HCT116 (cell line): ENCODE measurements at regions not wholly inside any gene's neighbourhood (a gene's known extent, or its start where the extent isn't known, plus 50 kb on each side); places are given as distances from the start of the nearest gene placed in this dataset.

Experiments
- ATAC-seq: fragments of 200-7000 bp; cut with Tn5 transposase; 2 replicates; pipeline ENCODE4 v1.9.1; 2020; ENCODE audit warnings: mild to moderate bottlenecking, moderate library complexity
- BruUV-seq: library from RNA; stranded (reverse); fragments of 400-500 nt; replicated peaks from 2 replicates; lab custom pipeline; 2021; lab: Mats Ljungman, UMichigan
- CTCF ChIA-PET: fragments of 300-600 bp; sonication (Branson Sonifier 250); formaldehyde crosslinking; loops from one replicate; lab custom pipeline; 2021; ENCODE audit warnings: antibody characterized with exemption; lab: Charles Lee
- POLR2A ChIA-PET: fragments of 300-600, 350-600 bp; sonication (Branson Sonifier 250); formaldehyde crosslinking; loops from one replicate; lab custom pipeline; 2021; ENCODE audit warnings: antibody characterized with exemption; lab: Charles Lee
- RAD21 ChIA-PET, 2 experiments: fragments of 300-600 bp; sonication (Branson Sonifier 250); formaldehyde crosslinking; loops; one replicate each; lab custom pipeline; 2023; ENCODE audit warnings: low total read pairs in 2 of 2; ENCODE audit not compliant: uncharacterized antibody in 2 of 2, unreplicated experiment in 2 of 2, low non-redundant PET in 1 of 2; lab: Charles Lee
- DNase-seq: peaks from one replicate; pipeline ENCODE4 v3.0.0-alpha.2; 2010; ENCODE audit warnings: low read depth, low spot score
- H2AFZ ChIP-seq: fragments of 200-600 bp; shearing (Covaris generic), sonication (generic); 2 replicates; pipeline ENCODE4 v1.6.1; 2017; ENCODE audit warnings: low read depth, mixed run types, mixed read lengths, antibody characterized with exemption, low read length; ENCODE audit not compliant: poor library complexity, severe bottlenecking
- H3K27ac ChIP-seq: 2 replicates; pipeline ENCODE4 v1.5.1; 2012; ENCODE audit warnings: low read depth, low read length
- H3K27me3 ChIP-seq: fragments of 200-600 bp; sonication (generic); 2 replicates; pipeline ENCODE4 v1.6.1; 2016; ENCODE audit warnings: mixed run types, low read length, mixed read lengths; ENCODE audit not compliant: insufficient read depth
- H3K36me3 ChIP-seq, 2 experiments: fragments of 200-500 bp in 1 of 2; fragments of 200-600 bp in 1 of 2; sonication (Bioruptor generic) in 1 of 2; sonication (generic) in 1 of 2; 2 replicates each; pipeline versions ENCODE4 v1.5.1 to v1.6.1; 2014 to 2016; ENCODE audit warnings: low read length in 2 of 2, inconsistent platforms in 1 of 2, mixed read lengths in 1 of 2, mixed run types in 1 of 2; ENCODE audit not compliant: insufficient read depth in 2 of 2, control insufficient read depth in 1 of 2
- H3K4me1 ChIP-seq, 2 experiments: fragments of 200-600 bp in 1 of 2; sonication (generic) in 1 of 2; 2 replicates each; pipeline versions ENCODE4 v1.5.1 to v1.6.1; 2012 to 2017; ENCODE audit warnings: low read length in 2 of 2, inconsistent platforms in 1 of 2, mild to moderate bottlenecking in 1 of 2, mixed read lengths in 1 of 2, mixed run types in 1 of 2, moderate library complexity in 1 of 2; ENCODE audit not compliant: insufficient read depth in 2 of 2, control insufficient read depth in 1 of 2
- H3K4me2 ChIP-seq: fragments of 200-600 bp; sonication (generic); 2 replicates; pipeline ENCODE4 v1.6.1; 2017; ENCODE audit warnings: mixed run types, low read length, mixed read lengths
- H3K4me3 ChIP-seq, 2 experiments: fragments of 200-600 bp in 1 of 2; sonication (generic) in 1 of 2; replicated peaks in 1 of 2; 2 replicates each; pipeline ENCODE4 v1.5.1; 2011 to 2016; ENCODE audit warnings: low read length in 2 of 2, control low read depth in 1 of 2, low read depth in 1 of 2, mild to moderate bottlenecking in 1 of 2, mixed read lengths in 1 of 2, mixed run types in 1 of 2
- H3K79me2 ChIP-seq: fragments of 200-600 bp; sonication (generic); 2 replicates; pipeline ENCODE4 v1.6.1; 2017; ENCODE audit warnings: mild to moderate bottlenecking, mixed run types, low read length, moderate library complexity, mixed read lengths; ENCODE audit not compliant: insufficient read depth
- H3K9ac ChIP-seq: fragments of 200-600 bp; sonication (generic); 2 replicates; pipeline ENCODE4 v1.6.1; 2016; ENCODE audit warnings: low read length, mixed read lengths
- H3K9me2 ChIP-seq: fragments of 200-600 bp; sonication (generic), shearing (Covaris generic); 2 replicates; pipeline ENCODE4 v1.6.1; 2017; ENCODE audit warnings: mixed run types, mild to moderate bottlenecking, moderate library complexity; ENCODE audit not compliant: insufficient read depth
- H3K9me3 ChIP-seq, 2 experiments: fragments of 200-500 bp in 1 of 2; fragments of 200-600 bp in 1 of 2; sonication (Bioruptor generic) in 1 of 2; sonication (generic) in 1 of 2; 2 replicates each; pipeline ENCODE4 v1.6.1; 2014 to 2017; ENCODE audit warnings: low read length in 2 of 2, mixed read lengths in 2 of 2, inconsistent platforms in 1 of 2, low read depth in 1 of 2, mild to moderate bottlenecking in 1 of 2, mixed run types in 1 of 2, moderate library complexity in 1 of 2; ENCODE audit not compliant: control insufficient read depth in 1 of 2, insufficient read depth in 1 of 2
- H4K20me1 ChIP-seq: fragments of 200-600 bp; sonication (generic), shearing (Covaris generic); 2 replicates; pipeline ENCODE4 v1.6.1; 2017; ENCODE audit warnings: mixed run types, mild to moderate bottlenecking, moderate library complexity; ENCODE audit not compliant: insufficient read depth
- ELF1 ChIP-seq: IDR thresholded peaks from 2 replicates; pipeline ENCODE4 v1.6.1; 2012; ENCODE audit warnings: low read depth, borderline replicate concordance
- EZH2 ChIP-seq: fragments of 200-600 bp; sonication (generic); IDR thresholded peaks from 2 replicates; pipeline ENCODE4 v1.6.1; 2017; ENCODE audit warnings: antibody characterized with exemption, mixed run types
- EZH2phosphoT487 ChIP-seq: fragments of 200-600 bp; IDR thresholded peaks from 2 replicates; pipeline ENCODE4 v1.6.1; 2018; ENCODE audit warnings: antibody characterized with exemption, borderline replicate concordance
- JUND ChIP-seq: IDR thresholded peaks from 2 replicates; pipeline ENCODE4 v1.6.1; 2012
- RAD21 ChIP-seq: IDR thresholded peaks from 2 replicates; pipeline ENCODE4 v1.6.1; 2012; ENCODE audit warnings: low read depth, mild to moderate bottlenecking
- SP1 ChIP-seq: IDR thresholded peaks from 2 replicates; pipeline ENCODE4 v1.6.1; 2012; ENCODE audit warnings: low read depth
- intact Hi-C: fragments of 100-400 bp; cut with micrococcal nuclease; formaldehyde crosslinking; loops from 2 replicates; pipeline ENCODE4 v1.10.0; 2022
- TF ChIP-seq, protein P1 (sequence below): IDR thresholded peaks from 2 replicates; pipeline ENCODE4 v1.6.1; 2011; ENCODE audit warnings: mild to moderate bottlenecking, low read length, moderate library complexity; ENCODE audit not compliant: insufficient replicate concordance; ENCODE audit errors: extremely low read depth
- TF ChIP-seq, protein P2 (sequence below), 3 experiments: fragments of 200-600 bp in 1 of 3; sonication (generic) in 1 of 3; IDR thresholded peaks in 2 of 3; conservative IDR thresholded peaks in 1 of 3; 2 replicates each; pipeline ENCODE4 v1.5.1; 2012 to 2017; ENCODE audit warnings: low read depth in 2 of 3, low read length in 2 of 3, antibody characterized with exemption in 1 of 3, borderline replicate concordance in 1 of 3, control low read depth in 1 of 3, mild to moderate bottlenecking in 1 of 3, mixed read lengths in 1 of 3, mixed run types in 1 of 3, moderate library complexity in 1 of 3; ENCODE audit not compliant: insufficient read depth in 1 of 3
- TF ChIP-seq, protein P3 (sequence below): IDR thresholded peaks from 2 replicates; pipeline ENCODE4 v1.6.1; 2012; ENCODE audit warnings: low read depth

DNA sequence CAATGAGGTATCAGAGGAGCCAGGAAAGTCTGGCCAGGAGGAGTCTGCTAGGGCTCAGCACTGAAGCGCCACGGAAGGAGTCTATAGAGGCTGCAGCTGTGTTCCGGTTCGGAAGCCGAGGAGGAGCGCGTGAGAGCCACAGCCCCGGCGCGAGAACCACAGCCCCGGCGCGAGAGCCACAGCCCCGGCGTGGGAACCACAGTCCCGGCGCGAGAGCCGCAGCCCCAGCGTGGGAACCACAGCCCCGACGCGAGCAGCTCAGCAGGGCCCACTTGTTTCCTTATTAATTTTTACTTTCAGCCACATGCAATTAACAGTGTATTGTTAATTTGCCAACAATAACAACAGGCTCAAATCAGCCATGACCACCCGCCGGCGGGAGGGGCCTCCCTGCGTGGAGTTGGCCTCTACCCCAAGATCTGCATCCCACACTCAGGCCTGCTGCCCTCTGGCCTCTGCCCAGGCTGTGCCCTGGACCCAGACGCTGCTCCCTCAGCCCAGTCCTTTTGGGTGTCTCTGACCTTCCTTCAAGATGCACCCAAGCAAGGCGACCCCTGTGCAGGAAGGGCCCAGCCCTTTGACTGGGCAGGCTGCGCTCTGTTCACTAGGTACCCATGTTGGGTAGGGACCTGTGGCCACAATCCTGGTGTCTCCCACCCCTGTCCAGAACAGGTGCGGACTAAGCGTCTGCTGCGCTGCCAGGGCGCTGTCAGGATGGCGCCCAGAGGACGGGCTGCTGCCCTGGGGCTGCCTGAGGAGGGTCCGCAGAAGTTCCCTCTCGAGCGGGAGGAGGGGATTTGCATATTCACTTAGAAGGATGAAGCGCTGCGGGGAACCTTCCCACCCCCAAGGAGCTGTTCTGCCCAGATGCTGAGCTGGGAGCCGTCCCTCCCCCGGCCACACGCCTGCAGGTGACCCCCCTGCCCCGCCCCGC, 113.8 kb downstream of the ADRA2C start (continued):
- TF ChIP-seq EZH2phosphoT487 (no peak), SP1 (no peak), ELF1 (no peak), EZH2 (no peak), JUND (no peak)
- TF ChIP-seq, protein P1, sequence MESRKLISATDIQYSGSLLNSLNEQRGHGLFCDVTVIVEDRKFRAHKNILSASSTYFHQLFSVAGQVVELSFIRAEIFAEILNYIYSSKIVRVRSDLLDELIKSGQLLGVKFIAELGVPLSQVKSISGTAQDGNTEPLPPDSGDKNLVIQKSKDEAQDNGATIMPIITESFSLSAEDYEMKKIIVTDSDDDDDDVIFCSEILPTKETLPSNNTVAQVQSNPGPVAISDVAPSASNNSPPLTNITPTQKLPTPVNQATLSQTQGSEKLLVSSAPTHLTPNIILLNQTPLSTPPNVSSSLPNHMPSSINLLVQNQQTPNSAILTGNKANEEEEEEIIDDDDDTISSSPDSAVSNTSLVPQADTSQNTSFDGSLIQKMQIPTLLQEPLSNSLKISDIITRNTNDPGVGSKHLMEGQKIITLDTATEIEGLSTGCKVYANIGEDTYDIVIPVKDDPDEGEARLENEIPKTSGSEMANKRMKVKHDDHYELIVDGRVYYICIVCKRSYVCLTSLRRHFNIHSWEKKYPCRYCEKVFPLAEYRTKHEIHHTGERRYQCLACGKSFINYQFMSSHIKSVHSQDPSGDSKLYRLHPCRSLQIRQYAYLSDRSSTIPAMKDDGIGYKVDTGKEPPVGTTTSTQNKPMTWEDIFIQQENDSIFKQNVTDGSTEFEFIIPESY: no peak

DNA sequence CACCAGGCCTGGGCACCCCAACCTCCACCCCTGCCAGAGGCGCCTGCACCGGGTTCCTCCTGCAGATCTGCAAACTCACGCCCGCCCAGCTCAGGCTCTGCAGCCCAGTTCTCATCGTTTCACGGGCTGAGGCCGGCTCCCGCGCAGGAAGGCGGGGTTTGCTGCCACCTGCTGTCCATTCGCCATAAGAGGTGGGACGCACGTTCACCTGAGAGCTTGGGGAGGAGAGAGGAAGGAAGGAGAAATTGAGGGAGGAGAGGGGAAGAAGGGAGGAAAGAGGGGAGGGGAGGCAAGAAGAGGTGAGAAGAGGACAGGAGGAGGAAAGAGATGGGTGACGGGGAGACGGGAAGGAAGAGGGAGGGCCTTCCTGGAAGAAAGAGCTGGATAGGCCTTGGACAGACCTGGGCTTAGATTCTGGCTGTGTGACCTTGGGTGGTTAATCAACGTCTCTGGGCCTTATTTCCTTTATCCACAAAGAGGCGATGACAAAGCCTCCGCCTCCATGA, 114.5 kb downstream of the ADRA2C start:
- H3K27ac ChIP-seq: no peak overlapping the region
- H3K4me3 ChIP-seq: no peak overlapping the region
- ATAC-seq: peak; percentile 99
- H3K79me2 ChIP-seq: no peaks in the 10 kb centered on the region
- H3K27me3 ChIP-seq: 0 out of 2 replicates have a peak, but pooled peaks cover 4% of the 10 kb centered on the region
- H3K36me3 ChIP-seq: no peaks in the 10 kb centered on the region
- DNase-seq: peak; percentile 35
- no TSS peak for BruUV-seq
- H4K20me1 ChIP-seq: no peaks in the 10 kb centered on the region
- POLR2A ChIA-PET: interaction anchor here (1.0 kb wide), 1 partner anchor 74 kb away, joined by 3 read pairs; no protein-coding TSS in a partner anchor
- RAD21 ChIA-PET: interaction anchor here (0.5 to 1.6 kb wide), 13 partner anchors 16 to 780 kb away, joined by 3 to 15 read pairs (median 4); no protein-coding TSS in a partner anchor
- no peaks in the 10 kb centered on the region for H3K9me2 ChIP-seq
- peak overlapping the region; percentile 35; the same call in 1 of the 2 replicates for H3K4me2 ChIP-seq
- H3K9ac ChIP-seq: no peak overlapping the region
- TF ChIP-seq, protein P2, sequence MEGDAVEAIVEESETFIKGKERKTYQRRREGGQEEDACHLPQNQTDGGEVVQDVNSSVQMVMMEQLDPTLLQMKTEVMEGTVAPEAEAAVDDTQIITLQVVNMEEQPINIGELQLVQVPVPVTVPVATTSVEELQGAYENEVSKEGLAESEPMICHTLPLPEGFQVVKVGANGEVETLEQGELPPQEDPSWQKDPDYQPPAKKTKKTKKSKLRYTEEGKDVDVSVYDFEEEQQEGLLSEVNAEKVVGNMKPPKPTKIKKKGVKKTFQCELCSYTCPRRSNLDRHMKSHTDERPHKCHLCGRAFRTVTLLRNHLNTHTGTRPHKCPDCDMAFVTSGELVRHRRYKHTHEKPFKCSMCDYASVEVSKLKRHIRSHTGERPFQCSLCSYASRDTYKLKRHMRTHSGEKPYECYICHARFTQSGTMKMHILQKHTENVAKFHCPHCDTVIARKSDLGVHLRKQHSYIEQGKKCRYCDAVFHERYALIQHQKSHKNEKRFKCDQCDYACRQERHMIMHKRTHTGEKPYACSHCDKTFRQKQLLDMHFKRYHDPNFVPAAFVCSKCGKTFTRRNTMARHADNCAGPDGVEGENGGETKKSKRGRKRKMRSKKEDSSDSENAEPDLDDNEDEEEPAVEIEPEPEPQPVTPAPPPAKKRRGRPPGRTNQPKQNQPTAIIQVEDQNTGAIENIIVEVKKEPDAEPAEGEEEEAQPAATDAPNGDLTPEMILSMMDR (IDR thresholded peaks at IDR 0.05 in 2 of 3, conservative IDR thresholded peaks at IDR 0.05 in 1 of 3; ENCODE audit: borderline replicate concordance in 1 of 3, insufficient read depth in 1 of 3, low read depth in 2 of 3, low read length in 2 of 3): peak; percentile 77 to 82 (median 81); a peak in 5 of 6 replicates
- peak; percentile 93 for TF ChIP-seq RAD21
- TF ChIP-seq, protein P3, sequence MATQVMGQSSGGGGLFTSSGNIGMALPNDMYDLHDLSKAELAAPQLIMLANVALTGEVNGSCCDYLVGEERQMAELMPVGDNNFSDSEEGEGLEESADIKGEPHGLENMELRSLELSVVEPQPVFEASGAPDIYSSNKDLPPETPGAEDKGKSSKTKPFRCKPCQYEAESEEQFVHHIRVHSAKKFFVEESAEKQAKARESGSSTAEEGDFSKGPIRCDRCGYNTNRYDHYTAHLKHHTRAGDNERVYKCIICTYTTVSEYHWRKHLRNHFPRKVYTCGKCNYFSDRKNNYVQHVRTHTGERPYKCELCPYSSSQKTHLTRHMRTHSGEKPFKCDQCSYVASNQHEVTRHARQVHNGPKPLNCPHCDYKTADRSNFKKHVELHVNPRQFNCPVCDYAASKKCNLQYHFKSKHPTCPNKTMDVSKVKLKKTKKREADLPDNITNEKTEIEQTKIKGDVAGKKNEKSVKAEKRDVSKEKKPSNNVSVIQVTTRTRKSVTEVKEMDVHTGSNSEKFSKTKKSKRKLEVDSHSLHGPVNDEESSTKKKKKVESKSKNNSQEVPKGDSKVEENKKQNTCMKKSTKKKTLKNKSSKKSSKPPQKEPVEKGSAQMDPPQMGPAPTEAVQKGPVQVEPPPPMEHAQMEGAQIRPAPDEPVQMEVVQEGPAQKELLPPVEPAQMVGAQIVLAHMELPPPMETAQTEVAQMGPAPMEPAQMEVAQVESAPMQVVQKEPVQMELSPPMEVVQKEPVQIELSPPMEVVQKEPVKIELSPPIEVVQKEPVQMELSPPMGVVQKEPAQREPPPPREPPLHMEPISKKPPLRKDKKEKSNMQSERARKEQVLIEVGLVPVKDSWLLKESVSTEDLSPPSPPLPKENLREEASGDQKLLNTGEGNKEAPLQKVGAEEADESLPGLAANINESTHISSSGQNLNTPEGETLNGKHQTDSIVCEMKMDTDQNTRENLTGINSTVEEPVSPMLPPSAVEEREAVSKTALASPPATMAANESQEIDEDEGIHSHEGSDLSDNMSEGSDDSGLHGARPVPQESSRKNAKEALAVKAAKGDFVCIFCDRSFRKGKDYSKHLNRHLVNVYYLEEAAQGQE: no peak
- intact Hi-C loops: loop anchor here (2.0 to 10.0 kb wide), 3 partner anchors 88 to 536 kb away; no protein-coding TSS in a partner anchor
- H3K4me1 ChIP-seq: 0 out of 4 replicates have a peak, but pooled peaks cover 0 to 5% of the 10 kb centered on the region in 2 experiments
- H3K9me3 ChIP-seq: peaks cover 0 to 5% of the 10 kb centered on the region in 2 experiments; a peak in 1 of 4 replicates
- CTCF ChIA-PET: interaction anchor here (0.6 to 2.6 kb wide), 16 partner anchors 11 to 917 kb away, joined by 3 to 17 read pairs (median 4); partner anchors contain the start of genes ADRA2C, GRK4 and NOP14
- no peak overlapping the region for H2AFZ ChIP-seq
